GM18951 (cell line): ENCODE measurements at regions not wholly inside any gene's neighbourhood (a gene's known extent, or its start where the extent isn't known, plus 50 kb on each side); places are given as distances from the start of the nearest gene placed in this dataset.

Experiments used
- POLR2A ChIP-seq: IDR thresholded peaks from 4 replicates; pipeline ENCODE4 v1.6.1; 2011; ENCODE audit warnings: mild to moderate bottlenecking; ENCODE audit not compliant: insufficient read length, insufficient read depth; ENCODE audit errors: extremely low read depth
- in situ Hi-C: fragments of 300-500 bp; cut with MboI; formaldehyde crosslinking; loops from one replicate; pipeline ENCODE4 v1.12.0; 2022; ENCODE audit warnings: low sequenced_read_pairs, mixed read lengths, inconsistent platforms; ENCODE audit not compliant: unreplicated experiment

- TF ChIP-seq POLR2A: no peak
- in situ Hi-C loops: no loop called here
Measured at GRCh38 chr13:59119475-59119874, 1044.3 kb downstream of the DIAPH3 start.

GRCh38 chr13:59120297-59120843 is 1043.4 kb downstream of the DIAPH3 start:
- no peak for TF ChIP-seq POLR2A

GRCh38 chr13:59121507-59121906 is 1042.2 kb downstream of the DIAPH3 start:
- TF ChIP-seq POLR2A: no peak
- in situ Hi-C loops: no loop called here

More at GRCh38 chr13:59120297-59120843, 1043.4 kb downstream of the DIAPH3 start:
- in situ Hi-C loops: no loop called here

GRCh38 chr13:59126474-59126873 is 1037.3 kb downstream of the DIAPH3 start:
- in situ Hi-C loops: no loop called here
- no peak for TF ChIP-seq POLR2A

- no peak for TF ChIP-seq POLR2A
- in situ Hi-C loops: no loop called here
Measured at GRCh38 chr13:59133903-59134302, 1029.8 kb downstream of the DIAPH3 start.

GRCh38 chr13:59144700-59145099 is 1019.0 kb downstream of the DIAPH3 start:
- in situ Hi-C loops: no loop called here
- no peak for TF ChIP-seq POLR2A

- no peak for TF ChIP-seq POLR2A
- in situ Hi-C loops: no loop called here
Measured at GRCh38 chr13:59145381-59145780, 1018.3 kb downstream of the DIAPH3 start.

GRCh38 chr13:59157181-59157580 is 1006.5 kb downstream of the DIAPH3 start:
- in situ Hi-C loops: no loop called here
- TF ChIP-seq POLR2A: no peak

GRCh38 chr13:59166174-59166573 is 997.6 kb downstream of the DIAPH3 start:
- no peak for TF ChIP-seq POLR2A
- in situ Hi-C loops: no loop called here

GRCh38 chr13:59172076-59172475 is 991.7 kb downstream of the DIAPH3 start:
- in situ Hi-C loops: no loop called here
- TF ChIP-seq POLR2A: no peak

GRCh38 chr13:59176775-59177174 is 987.0 kb downstream of the DIAPH3 start:
- no peak for TF ChIP-seq POLR2A
- in situ Hi-C loops: no loop called here

- in situ Hi-C loops: no loop called here
- no peak for TF ChIP-seq POLR2A
Measured at GRCh38 chr13:59178344-59178743, 985.4 kb downstream of the DIAPH3 start.

GRCh38 chr13:59182241-59182640 is 981.5 kb downstream of the DIAPH3 start:
- in situ Hi-C loops: no loop called here
- TF ChIP-seq POLR2A: no peak

GRCh38 chr13:59197397-59197796 is 966.3 kb downstream of the DIAPH3 start:
- TF ChIP-seq POLR2A: no peak
- in situ Hi-C loops: no loop called here

- in situ Hi-C loops: no loop called here
- no peak for TF ChIP-seq POLR2A
Measured at GRCh38 chr13:59201841-59202240, 961.9 kb downstream of the DIAPH3 start.

GRCh38 chr13:59203855-59204254 is 959.9 kb downstream of the DIAPH3 start:
- in situ Hi-C loops: no loop called here
- no peak for TF ChIP-seq POLR2A

- no peak for TF ChIP-seq POLR2A
- in situ Hi-C loops: no loop called here
Measured at GRCh38 chr13:59205501-59205900, 958.2 kb downstream of the DIAPH3 start.
